ENCODE measurements at regions not wholly inside any gene's neighbourhood (a gene's known extent, or its start where the extent isn't known, plus 50 kb on each side); places are given as distances from the start of the nearest gene placed in this dataset.

DNA sequence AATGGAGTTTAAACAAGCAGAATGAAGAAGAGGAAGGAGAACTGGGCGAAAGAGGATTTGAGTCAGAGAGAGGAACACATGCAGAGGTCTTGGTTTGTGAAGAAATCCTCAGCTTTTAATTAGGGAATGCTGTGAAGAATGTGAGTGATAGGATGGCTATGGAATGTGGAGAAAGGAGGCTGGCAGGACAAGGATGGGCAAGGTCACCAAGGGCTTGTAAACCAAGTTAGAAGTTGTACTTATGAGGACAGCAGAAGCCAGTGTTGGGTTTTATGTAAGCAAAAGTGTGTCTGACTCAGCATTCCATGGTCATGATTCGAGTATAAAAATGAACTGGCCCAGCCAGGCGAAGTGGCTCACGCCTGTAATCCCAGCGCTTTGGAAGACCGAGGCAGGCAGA lies 60.0 kb upstream of the IL12A start:
- TF ChIP-seq EZH2phosphoT487 (IDR thresholded peaks at IDR 0.05; ENCODE audit: borderline replicate concordance, low read length) = no peak
- TF ChIP-seq, protein P1, sequence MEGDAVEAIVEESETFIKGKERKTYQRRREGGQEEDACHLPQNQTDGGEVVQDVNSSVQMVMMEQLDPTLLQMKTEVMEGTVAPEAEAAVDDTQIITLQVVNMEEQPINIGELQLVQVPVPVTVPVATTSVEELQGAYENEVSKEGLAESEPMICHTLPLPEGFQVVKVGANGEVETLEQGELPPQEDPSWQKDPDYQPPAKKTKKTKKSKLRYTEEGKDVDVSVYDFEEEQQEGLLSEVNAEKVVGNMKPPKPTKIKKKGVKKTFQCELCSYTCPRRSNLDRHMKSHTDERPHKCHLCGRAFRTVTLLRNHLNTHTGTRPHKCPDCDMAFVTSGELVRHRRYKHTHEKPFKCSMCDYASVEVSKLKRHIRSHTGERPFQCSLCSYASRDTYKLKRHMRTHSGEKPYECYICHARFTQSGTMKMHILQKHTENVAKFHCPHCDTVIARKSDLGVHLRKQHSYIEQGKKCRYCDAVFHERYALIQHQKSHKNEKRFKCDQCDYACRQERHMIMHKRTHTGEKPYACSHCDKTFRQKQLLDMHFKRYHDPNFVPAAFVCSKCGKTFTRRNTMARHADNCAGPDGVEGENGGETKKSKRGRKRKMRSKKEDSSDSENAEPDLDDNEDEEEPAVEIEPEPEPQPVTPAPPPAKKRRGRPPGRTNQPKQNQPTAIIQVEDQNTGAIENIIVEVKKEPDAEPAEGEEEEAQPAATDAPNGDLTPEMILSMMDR (IDR thresholded peaks at IDR 0.05; ENCODE audit: low read depth, low read length, poor library complexity, severe bottlenecking) = no peak
- Histone ChIP-seq H3K27ac (ENCODE audit: low read depth, low read length) (no peak overlapping the region), H3K27me3 (ENCODE audit: control insufficient read depth, low read length) (no peaks in the 10 kb centered on the region), H3K9me2 (replicated peaks; ENCODE audit: control insufficient read depth, low read length) (no peaks in the 10 kb centered on the region), H4K20me1 (ENCODE audit: control insufficient read depth, insufficient read depth, low read depth, low read length) (no peaks in the 10 kb centered on the region), H3F3A (ENCODE audit: control insufficient read depth, insufficient read depth) (no peaks in the 10 kb centered on the region), H3K4me2 (ENCODE audit: low read length) (no peak overlapping the region), H3K9me3 (ENCODE audit: control insufficient read depth, insufficient read depth, low read length) (peaks cover 3% of the 10 kb centered on the region; the same call in 1 of the 2 replicates), H3K4me1 (ENCODE audit: control insufficient read depth, low read length) (no peaks in the 10 kb centered on the region), H3K4me3 (ENCODE audit: low read length) (no peak overlapping the region), H3K36me3 (ENCODE audit: control insufficient read depth, low read length) (no peaks in the 10 kb centered on the region), H3K79me2 (ENCODE audit: control insufficient read depth, low read length) (no peaks in the 10 kb centered on the region)

DNA sequence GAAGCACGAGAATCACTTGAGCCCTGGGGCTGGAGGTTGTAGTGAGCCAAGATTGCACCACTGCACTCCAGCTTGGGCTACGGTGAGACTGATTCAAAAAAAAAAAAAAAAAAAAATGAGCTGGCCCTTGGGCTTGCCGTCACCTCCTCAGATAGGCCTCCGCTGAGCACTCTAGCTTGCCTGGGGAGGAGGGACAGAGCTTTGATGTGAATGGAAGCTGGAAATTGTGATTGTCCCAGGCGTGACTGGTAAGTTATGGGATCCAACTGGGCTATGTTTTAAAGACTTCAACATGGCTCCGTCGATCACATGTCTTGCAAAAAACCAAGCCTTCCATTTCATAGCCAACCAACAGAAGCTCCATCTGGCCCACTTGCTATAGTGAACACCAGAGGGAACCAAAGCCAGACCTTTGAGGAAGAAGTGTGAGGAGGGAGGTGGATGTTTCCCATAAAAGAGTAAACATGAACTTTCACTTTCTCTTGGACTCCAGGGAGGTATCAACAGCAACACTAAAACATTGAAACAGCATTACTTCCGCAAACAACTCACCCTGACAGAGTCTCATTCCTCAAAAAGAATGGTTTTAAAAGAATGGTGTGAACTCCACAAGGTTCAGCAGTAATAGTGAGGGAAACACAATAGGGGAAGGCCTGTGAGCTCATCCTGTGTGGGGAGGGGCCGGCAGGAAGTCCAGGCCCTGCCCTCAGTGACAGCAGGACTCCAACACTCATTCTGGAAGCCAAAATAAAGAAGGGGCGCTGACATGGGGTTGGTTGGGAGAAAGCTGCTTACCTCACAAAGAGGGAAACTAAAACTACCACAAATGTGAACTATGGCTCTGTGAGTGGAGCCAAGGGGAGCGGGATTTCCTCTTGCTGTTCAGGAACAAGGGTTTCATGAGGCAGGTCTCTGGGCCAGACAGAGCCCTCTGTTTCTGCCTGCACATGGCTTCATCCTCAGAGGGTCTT lies 59.2 kb upstream of the IL12A start:
- Histone ChIP-seq H3K4me2 (ENCODE audit: low read length) (no peak overlapping the region), H3K4me3 (ENCODE audit: low read length) (no peak overlapping the region), H3K36me3 (ENCODE audit: control insufficient read depth, low read length) (no peaks in the 10 kb centered on the region), H3K9me3 (ENCODE audit: control insufficient read depth, insufficient read depth, low read length) (peaks cover 9% of the 10 kb centered on the region; the same call in 1 of the 2 replicates), H3K79me2 (ENCODE audit: control insufficient read depth, low read length) (no peaks in the 10 kb centered on the region), H4K20me1 (ENCODE audit: control insufficient read depth, insufficient read depth, low read depth, low read length) (no peaks in the 10 kb centered on the region), H3K27ac (ENCODE audit: low read depth, low read length) (no peak overlapping the region), H3K27me3 (ENCODE audit: control insufficient read depth, low read length) (no peaks in the 10 kb centered on the region), H3F3A (ENCODE audit: control insufficient read depth, insufficient read depth) (no peaks in the 10 kb centered on the region), H3K9me2 (replicated peaks; ENCODE audit: control insufficient read depth, low read length) (no peaks in the 10 kb centered on the region), H3K4me1 (ENCODE audit: control insufficient read depth, low read length) (no peaks in the 10 kb centered on the region)
- TF ChIP-seq, protein P1 (IDR thresholded peaks at IDR 0.05; ENCODE audit: low read depth, low read length, poor library complexity, severe bottlenecking) = no peak
- TF ChIP-seq EZH2phosphoT487 (IDR thresholded peaks at IDR 0.05; ENCODE audit: borderline replicate concordance, low read length) = no peak

DNA sequence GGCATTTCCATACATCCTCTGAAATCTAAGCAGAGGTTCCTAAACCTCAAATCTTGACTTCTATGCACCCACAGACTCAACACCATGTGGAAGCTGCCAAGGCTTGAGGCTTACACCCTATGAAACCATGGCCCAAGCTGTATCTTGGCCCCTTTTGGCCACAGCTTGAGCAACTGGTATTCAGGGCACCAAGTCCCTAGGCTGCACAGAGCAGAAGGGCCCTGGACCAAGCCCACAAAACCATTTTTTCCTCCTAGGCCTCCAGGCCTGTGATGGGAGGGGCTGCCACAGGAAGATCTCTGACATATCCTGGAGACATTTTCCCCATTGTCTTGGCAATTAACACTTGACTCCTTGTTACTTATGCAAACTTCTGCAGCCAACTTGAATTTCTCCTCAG lies 54.4 kb upstream of the IL12A start:
- H3K27me3 ChIP-seq (ENCODE audit: control insufficient read depth, low read length) = no peaks in the 10 kb centered on the region

More for the DNA sequence above, 54.4 kb upstream of the IL12A start:
- Histone ChIP-seq H3K4me3 (ENCODE audit: low read length) (no peak overlapping the region), H3K9me3 (ENCODE audit: control insufficient read depth, insufficient read depth, low read length) (peaks cover 9% of the 10 kb centered on the region; the same call in 1 of the 2 replicates), H4K20me1 (ENCODE audit: control insufficient read depth, insufficient read depth, low read depth, low read length) (no peaks in the 10 kb centered on the region), H3K4me2 (ENCODE audit: low read length) (no peak overlapping the region), H3K27ac (ENCODE audit: low read depth, low read length) (no peak overlapping the region), H3F3A (ENCODE audit: control insufficient read depth, insufficient read depth) (no peaks in the 10 kb centered on the region), H3K9me2 (replicated peaks; ENCODE audit: control insufficient read depth, low read length) (no peaks in the 10 kb centered on the region), H3K4me1 (ENCODE audit: control insufficient read depth, low read length) (no peaks in the 10 kb centered on the region), H3K36me3 (ENCODE audit: control insufficient read depth, low read length) (no peaks in the 10 kb centered on the region), H3K79me2 (ENCODE audit: control insufficient read depth, low read length) (no peaks in the 10 kb centered on the region)
- TF ChIP-seq EZH2phosphoT487 (IDR thresholded peaks at IDR 0.05; ENCODE audit: borderline replicate concordance, low read length) = no peak
- TF ChIP-seq, protein P1 (IDR thresholded peaks at IDR 0.05; ENCODE audit: low read depth, low read length, poor library complexity, severe bottlenecking) = no peak

Measured in DOHH2 (cell line).